ENCODE measurements at regions not wholly inside any gene's neighbourhood (a gene's known extent, or its start where the extent isn't known, plus 50 kb on each side); places are given as distances from the start of the nearest gene placed in this dataset.
"Not testable (repeated sequence)": the region's sequence is repeated elsewhere in the genome, so short reads cannot be mapped to it uniquely, and the experiment has no call there.

DNA sequence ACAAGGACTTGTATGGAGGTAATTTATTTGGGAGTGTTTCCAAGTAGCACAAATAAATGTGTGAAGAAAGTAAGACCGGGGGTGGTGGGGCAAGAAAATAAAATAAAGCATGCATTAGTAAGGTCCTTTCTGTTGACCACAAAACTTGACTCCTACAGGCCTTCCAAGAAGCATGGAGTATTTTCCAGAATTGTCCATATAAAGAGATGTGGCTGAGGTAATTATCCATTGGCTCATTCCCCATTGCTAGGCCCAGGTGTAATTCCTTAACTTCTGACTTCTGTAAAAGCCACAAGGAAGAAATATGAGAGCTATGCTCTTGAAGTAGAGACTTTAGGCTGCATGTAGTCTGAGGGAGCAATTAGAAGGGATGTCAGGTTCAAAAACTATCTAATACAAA is 430.5 kb upstream of the PABPC4L start:
- POLR2A ChIA-PET: no interaction called here
- TF ChIP-seq, protein P1, sequence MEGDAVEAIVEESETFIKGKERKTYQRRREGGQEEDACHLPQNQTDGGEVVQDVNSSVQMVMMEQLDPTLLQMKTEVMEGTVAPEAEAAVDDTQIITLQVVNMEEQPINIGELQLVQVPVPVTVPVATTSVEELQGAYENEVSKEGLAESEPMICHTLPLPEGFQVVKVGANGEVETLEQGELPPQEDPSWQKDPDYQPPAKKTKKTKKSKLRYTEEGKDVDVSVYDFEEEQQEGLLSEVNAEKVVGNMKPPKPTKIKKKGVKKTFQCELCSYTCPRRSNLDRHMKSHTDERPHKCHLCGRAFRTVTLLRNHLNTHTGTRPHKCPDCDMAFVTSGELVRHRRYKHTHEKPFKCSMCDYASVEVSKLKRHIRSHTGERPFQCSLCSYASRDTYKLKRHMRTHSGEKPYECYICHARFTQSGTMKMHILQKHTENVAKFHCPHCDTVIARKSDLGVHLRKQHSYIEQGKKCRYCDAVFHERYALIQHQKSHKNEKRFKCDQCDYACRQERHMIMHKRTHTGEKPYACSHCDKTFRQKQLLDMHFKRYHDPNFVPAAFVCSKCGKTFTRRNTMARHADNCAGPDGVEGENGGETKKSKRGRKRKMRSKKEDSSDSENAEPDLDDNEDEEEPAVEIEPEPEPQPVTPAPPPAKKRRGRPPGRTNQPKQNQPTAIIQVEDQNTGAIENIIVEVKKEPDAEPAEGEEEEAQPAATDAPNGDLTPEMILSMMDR (IDR thresholded peaks at IDR 0.05; ENCODE audit: control extremely low read depth, extremely low read depth, low read depth, missing control alignments): no peak
- CTCF ChIA-PET: no interaction called here
- DNase-seq (ENCODE audit: extremely low spot score): no peak

DNA sequence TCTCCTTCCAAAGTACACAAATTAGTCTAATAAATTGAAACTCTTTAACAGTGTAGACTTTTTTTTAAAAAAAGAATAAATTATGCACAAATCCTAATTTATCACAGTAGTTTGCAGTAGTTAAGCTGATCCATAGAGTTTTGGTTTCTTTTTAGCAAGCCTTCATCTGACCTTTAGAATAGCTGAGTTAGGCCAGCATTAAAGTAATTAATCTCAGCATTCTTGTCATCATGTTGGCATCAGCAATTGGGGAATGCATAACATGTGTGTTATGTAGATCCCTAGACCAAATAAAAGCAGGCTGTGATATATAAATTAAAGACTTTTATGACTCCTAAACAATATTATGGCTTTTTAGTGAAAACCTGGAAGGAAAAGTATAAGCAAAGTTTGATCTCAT is 426.5 kb upstream of the PABPC4L start:
- TF ChIP-seq, protein P1 (IDR thresholded peaks at IDR 0.05; ENCODE audit: control extremely low read depth, extremely low read depth, low read depth, missing control alignments): no peak
- CTCF ChIA-PET: no interaction called here

DNA sequence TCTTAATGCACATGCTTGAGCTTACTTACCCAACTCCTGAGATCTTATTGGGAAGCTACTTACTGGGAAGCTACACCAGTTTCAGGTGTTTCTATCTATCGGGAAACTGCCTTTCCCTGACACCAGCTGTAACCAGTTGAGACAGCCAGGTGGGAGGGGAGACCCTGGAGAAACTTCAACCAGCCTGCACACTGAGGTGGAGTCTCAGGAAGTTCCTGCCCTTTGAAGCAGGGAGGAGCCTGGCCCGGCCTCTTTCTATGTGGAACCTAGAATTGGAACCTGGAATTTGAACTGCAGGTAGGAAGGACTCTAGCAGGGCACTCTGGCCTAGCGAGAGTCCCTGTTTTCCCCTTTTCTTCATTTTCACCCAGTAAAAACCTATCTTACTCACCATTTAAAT is 425.8 kb upstream of the PABPC4L start:
- ChIA-PET POLR2A (no interaction called here), CTCF (no interaction called here)
- TF ChIP-seq, protein P1 (IDR thresholded peaks at IDR 0.05; ENCODE audit: control extremely low read depth, extremely low read depth, low read depth, missing control alignments): no peak
- no peak for DNase-seq (ENCODE audit: extremely low spot score)

More for the DNA sequence above, 426.5 kb upstream of the PABPC4L start:
- DNase-seq (ENCODE audit: extremely low spot score): no peak
- POLR2A ChIA-PET: no interaction called here

DNA sequence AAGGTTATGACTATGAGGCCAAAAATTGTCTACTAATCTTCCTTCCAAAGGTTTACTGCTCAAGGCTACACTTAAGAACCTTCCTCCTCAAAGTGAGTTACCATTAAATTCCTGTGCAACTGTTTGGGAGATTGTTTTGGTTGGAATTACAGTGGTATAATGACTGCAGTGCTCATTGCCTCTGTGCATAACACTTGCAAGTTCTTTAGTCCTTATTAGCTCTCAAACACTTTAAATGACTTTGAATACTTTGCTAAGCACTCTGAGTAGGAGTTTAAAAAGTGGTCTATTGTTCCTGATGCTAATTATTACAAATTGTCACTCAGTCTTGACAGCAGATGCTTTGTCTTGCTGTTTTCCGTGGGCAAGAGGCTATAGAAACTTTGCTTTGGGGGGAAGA is 422.8 kb upstream of the PABPC4L start:
- CTCF ChIA-PET: no interaction called here
- POLR2A ChIA-PET: no interaction called here
- DNase-seq (ENCODE audit: extremely low spot score): no peak
- TF ChIP-seq, protein P1 (IDR thresholded peaks at IDR 0.05; ENCODE audit: control extremely low read depth, extremely low read depth, low read depth, missing control alignments): no peak

DNA sequence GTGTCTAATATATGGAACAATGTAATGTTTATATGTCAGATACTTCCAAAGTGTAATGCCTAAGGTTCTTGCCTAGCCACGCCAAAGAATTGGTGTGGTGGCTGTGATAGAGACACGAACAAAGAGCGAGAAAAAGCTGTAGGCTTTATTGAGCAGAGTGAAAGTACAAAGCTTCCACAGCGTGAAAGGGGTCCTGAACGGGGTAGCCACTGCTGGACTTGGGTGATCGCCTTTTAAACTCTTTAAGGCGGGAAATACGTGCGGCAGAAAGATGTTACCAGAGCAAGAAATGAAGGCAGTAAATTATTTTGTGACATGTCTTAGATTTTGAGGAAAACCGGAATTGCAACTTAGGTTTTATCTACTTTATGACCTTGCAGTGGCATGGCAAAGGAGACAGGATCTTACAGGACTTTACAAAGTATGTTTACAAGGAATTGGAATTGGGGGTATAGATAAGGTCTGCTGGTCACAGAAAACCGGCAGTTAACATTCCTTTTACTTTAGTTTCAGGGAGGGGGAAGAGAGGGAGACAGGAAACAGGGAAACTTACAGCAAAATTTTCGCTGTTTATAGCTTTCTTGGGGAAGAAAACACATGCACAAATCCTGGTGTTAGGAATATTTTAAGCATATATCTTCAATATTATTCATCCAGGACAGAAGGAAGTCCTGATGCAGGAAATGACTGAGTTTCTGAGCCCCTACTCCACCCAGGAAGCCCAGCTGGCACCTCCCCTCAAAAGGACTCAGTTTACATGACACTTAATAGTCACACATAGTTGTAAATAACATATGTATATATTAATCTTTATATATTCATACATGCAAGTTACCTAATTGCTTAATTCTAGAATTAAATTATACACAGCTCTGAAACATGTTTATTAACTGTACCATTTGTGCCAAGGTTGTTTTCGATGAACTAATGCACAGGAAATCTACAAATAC is 421.3 kb upstream of the PABPC4L start:
- CTCF ChIA-PET: interaction anchor here (0.9 to 1.0 kb wide), 2 partner anchors 14 to 17 kb away, joined by 3 read pairs; no protein-coding TSS in a partner anchor
- DNase-seq (ENCODE audit: extremely low spot score); POLR2A ChIA-PET: not testable (repeated sequence)

DNA sequence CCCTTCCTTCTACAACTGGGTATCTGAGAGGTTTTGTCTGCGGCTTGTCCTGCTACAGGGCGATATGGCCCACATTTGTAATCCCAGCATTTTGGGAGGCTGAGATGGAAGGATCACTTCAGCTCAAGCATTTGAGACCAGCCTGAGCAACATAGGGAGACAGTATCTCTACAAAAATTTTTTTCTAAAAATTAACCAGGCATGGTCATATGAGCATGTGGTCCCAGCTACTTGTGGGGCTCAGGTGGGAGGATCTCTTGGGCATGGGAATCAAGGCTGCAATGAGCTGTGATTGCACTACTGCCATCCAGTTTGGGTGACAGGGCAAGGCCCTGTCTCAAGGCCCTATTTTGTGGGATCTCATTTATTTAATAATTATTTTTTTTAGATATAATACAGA is 420.6 kb upstream of the PABPC4L start:
- TF ChIP-seq, protein P1 (IDR thresholded peaks at IDR 0.05; ENCODE audit: control extremely low read depth, extremely low read depth, low read depth, missing control alignments): no peak
- DNase-seq (ENCODE audit: extremely low spot score): no peak
- POLR2A ChIA-PET: no interaction called here
- CTCF ChIA-PET: interaction anchor here (1.0 kb wide), 1 partner anchor 14 kb away, joined by 3 read pairs; no protein-coding TSS in a partner anchor

DNA sequence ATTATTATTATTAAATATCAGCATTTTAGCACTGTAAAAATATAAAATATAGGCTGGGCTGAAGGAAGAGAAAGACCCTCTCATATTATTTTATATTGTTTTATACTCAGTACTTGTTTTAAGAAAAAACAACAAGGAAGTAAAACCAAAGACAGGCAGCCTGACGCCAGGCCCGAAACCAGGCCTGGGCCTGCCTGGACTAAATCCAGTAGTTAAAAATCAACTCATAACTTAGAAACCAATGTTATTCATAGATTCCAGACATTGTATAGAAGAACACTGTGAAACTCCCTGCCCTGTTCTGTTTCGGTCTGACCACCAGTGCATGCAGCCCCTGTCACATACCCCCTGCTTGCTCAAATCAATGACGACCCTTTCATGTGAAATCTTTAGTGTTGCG is 420.1 kb upstream of the PABPC4L start:
- POLR2A ChIA-PET; DNase-seq (ENCODE audit: extremely low spot score): not testable (repeated sequence)
- CTCF ChIA-PET: interaction anchor here (1.0 kb wide), 1 partner anchor 15 kb away, joined by 3 read pairs; no protein-coding TSS in a partner anchor
